SHP77 treated with DMSO at 0.1 percent for 48 hours (cell line): ENCODE measurements at regions not wholly inside any gene's neighbourhood (a gene's known extent, or its start where the extent isn't known, plus 50 kb on each side); places are given as distances from the start of the nearest gene placed in this dataset.

Experiments used
- DNase-seq: peaks from one replicate; lab custom pipeline; 2025; lab: John Stamatoyannopoulos, UW

- DNase-seq = no peak
Observed at GRCh38 chr10:10587744-10588393, 429.8 kb upstream of the CELF2 start.

GRCh38 chr10:10589540-10590303 is 427.9 kb upstream of the CELF2 start:
- DNase-seq = no peak

- DNase-seq = no peak
Observed at GRCh38 chr10:10591715-10592341, 425.8 kb upstream of the CELF2 start.

GRCh38 chr10:10596256-10596655 is 421.4 kb upstream of the CELF2 start:
- no peak for DNase-seq

GRCh38 chr10:10598297-10598696 is 419.4 kb upstream of the CELF2 start:
- DNase-seq = no peak

GRCh38 chr10:10600004-10600403 is 417.7 kb upstream of the CELF2 start:
- no peak for DNase-seq

- no peak for DNase-seq
Observed at GRCh38 chr10:10605551-10606081, 412.1 kb upstream of the CELF2 start.

GRCh38 chr10:10609379-10609955 is 408.2 kb upstream of the CELF2 start:
- no peak for DNase-seq

GRCh38 chr10:10610171-10610570 is 407.5 kb upstream of the CELF2 start:
- DNase-seq = no peak

- no peak for DNase-seq
Observed at GRCh38 chr10:10612151-10612550, 405.5 kb upstream of the CELF2 start.

GRCh38 chr10:10613656-10614244 is 403.9 kb upstream of the CELF2 start:
- DNase-seq = no peak

GRCh38 chr10:10617686-10618085 is 400.0 kb upstream of the CELF2 start:
- no peak for DNase-seq

- no peak for DNase-seq
Observed at GRCh38 chr10:10618139-10618538, 399.5 kb upstream of the CELF2 start.

- no peak for DNase-seq
Observed at GRCh38 chr10:10623958-10624566, 393.6 kb upstream of the CELF2 start.

GRCh38 chr10:10624567-10624962 is 393.1 kb upstream of the CELF2 start:
- no peak for DNase-seq

GRCh38 chr10:10625491-10625890 is 392.2 kb upstream of the CELF2 start:
- no peak for DNase-seq

- no peak for DNase-seq
Observed at GRCh38 chr10:10626734-10627133, 390.9 kb upstream of the CELF2 start.

- no peak for DNase-seq
Observed at GRCh38 chr10:10627414-10627813, 390.3 kb upstream of the CELF2 start.

- DNase-seq = no peak
Observed at GRCh38 chr10:10629512-10629911, 388.2 kb upstream of the CELF2 start.

- no peak for DNase-seq
Observed at GRCh38 chr10:10630281-10630680, 387.4 kb upstream of the CELF2 start.

- no peak for DNase-seq
Observed at GRCh38 chr10:10630782-10631181, 386.9 kb upstream of the CELF2 start.

GRCh38 chr10:10642189-10642588 is 375.5 kb upstream of the CELF2 start:
- no peak for DNase-seq
